ENCODE measurements at regions not wholly inside any gene's neighbourhood (a gene's known extent, or its start where the extent isn't known, plus 50 kb on each side); places are given as distances from the start of the nearest gene placed in this dataset.

DNA sequence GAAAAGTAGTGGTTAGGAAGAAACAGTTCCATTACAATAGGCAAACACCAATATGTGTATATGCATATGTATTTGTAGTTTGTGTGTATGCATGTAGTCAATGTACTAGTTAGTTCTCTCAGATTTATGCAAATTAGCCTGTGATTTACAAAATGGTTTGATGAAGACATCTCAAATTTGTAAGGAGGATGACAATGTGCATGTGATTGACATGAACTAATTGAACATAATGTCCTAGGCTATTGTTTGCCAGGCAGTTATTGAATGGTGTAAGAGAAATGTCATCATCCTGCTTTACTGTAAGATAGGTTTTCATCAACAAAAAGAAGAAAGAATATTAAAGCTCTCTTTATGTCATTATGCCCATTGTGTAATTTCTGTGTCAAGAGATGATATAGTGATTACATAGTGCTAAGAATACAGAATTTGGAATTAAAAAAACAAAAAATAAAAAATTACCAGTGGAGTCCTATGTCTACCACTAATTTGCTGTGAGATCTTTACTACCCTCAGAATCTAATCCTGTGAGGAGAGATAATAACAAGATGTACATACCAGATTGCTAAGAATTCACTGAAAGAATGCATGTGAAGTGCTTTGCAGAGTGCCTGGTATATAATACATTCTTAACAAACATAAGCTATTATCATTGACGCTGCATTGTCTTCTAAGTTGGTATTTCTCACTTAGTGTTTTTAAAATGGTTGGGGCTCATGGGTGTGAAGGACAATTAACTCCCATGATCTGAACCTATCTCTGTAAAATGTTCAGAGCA is 258.0 kb downstream of the CPS1 start:
- TF ChIP-seq POLR2A (IDR thresholded peaks at IDR 0.05; ENCODE audit: low read depth, low read length) (no peak), TAF1 (IDR thresholded peaks at IDR 0.05; ENCODE audit: borderline replicate concordance, low read depth, low read length) (no peak)

Data from GM12892 (cell line).